Esophagus muscularis mucosa (tissue), 4 donors: ENCODE measurements at regions not wholly inside any gene's neighbourhood (a gene's known extent, or its start where the extent isn't known, plus 50 kb on each side); places are given as distances from the start of the nearest gene placed in this dataset.

Source experiments
- DNase-seq: peaks from one replicate; pipeline ENCODE4 v3.0.0-alpha.2; 2017; ENCODE audit errors: extremely low spot score
- H3K27ac ChIP-seq, 4 donors: fragments of 200-600 bp; sonication (generic); replicated peaks in 1 of 4; 1 replicate in 3 of 4; 2 replicates in 1 of 4; pipeline ENCODE4 v1.5.1; 2016 to 2019; ENCODE audit warnings: mild to moderate bottlenecking in 1 of 4
- H3K27me3 ChIP-seq, 4 donors: fragments of 200-600 bp; sonication (generic); one replicate each; pipeline versions ENCODE4 v1.5.1 to v1.6.0; 2016 to 2019
- H3K36me3 ChIP-seq, 4 donors: fragments of 200-600 bp; sonication (generic); one replicate each; pipeline ENCODE4 v1.5.1; 2016 to 2019
- H3K4me1 ChIP-seq, 4 donors: fragments of 200-600 bp; sonication (generic); one replicate each; pipeline ENCODE4 v1.5.1; 2016 to 2019
- H3K4me3 ChIP-seq, 4 donors: fragments of 200-600 bp; sonication (generic); 1 replicate in 2 of 4; 2 replicates in 2 of 4; pipeline ENCODE4 v1.5.1; 2016 to 2019; ENCODE audit warnings: mild to moderate bottlenecking in 4 of 4, moderate library complexity in 1 of 4
- H3K9me3 ChIP-seq, 4 donors: fragments of 200-600 bp; sonication (generic); 1 replicate in 3 of 4; 2 replicates in 1 of 4; pipeline ENCODE4 v1.5.1; 2016 to 2019
- EP300 ChIP-seq: sonication (generic); formaldehyde crosslinking; IDR thresholded peaks from one replicate; pipeline ENCODE4 v1.6.1; 2017; ENCODE audit warnings: antibody characterized with exemption
- POLR2A ChIP-seq: fragments of 450-650 bp; IDR thresholded peaks from one replicate; pipeline ENCODE4 v1.6.1; 2017; ENCODE audit warnings: antibody characterized with exemption, moderate library complexity, mild to moderate bottlenecking, low read depth
- POLR2AphosphoS5 ChIP-seq, 2 donors: sonication (generic); formaldehyde crosslinking; IDR thresholded peaks; one replicate each; pipeline ENCODE4 v1.6.1; 2017; ENCODE audit warnings: antibody characterized with exemption in 2 of 2
- WGBS: methylation state at CpG from one replicate; pipeline ENCODE4 v1.1.5; 2018; 5-methylcytosine and 5-hydroxymethylcytosine counted together
- intact Hi-C: fragments of 100-400 bp; cut with DNase I; formaldehyde crosslinking; loops from one replicate; pipeline ENCODE4 v1.15.1; 2023
- TF ChIP-seq, protein P1 (sequence below), 3 experiments: fragments of 200-600 bp in 2 of 3; fragments of 450-650 bp in 1 of 3; sonication (generic) in 2 of 3; IDR thresholded peaks; one replicate each; pipeline ENCODE4 v1.5.1; 2017 to 2019; ENCODE audit warnings: antibody characterized with exemption in 3 of 3, mild to moderate bottlenecking in 2 of 3, moderate library complexity in 1 of 3

DNA sequence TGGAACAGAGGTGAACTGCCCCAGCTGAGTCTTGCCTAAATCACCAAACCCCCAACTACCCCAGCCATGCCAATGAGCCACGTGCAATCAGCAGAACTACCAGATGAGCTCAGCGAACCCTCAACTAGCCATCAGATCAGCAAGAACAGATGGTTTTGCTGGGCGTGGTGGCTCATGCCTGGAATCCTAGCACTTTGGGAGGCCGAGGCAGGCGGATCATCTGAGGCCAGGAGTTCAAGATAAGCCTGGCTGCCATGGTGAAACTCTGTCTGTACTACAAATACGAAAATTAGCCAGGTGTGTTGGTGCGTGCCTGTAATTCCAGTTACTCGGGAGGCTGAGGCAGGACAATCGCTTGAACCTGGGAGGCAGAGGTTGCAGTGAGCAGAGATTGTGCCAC, 374.3 kb downstream of the NXPE2 start:
- TF ChIP-seq POLR2A (no peak), POLR2AphosphoS5 (IDR thresholded peaks at IDR 0.05) (no peak), EP300 (no peak)
- TF ChIP-seq, protein P1, sequence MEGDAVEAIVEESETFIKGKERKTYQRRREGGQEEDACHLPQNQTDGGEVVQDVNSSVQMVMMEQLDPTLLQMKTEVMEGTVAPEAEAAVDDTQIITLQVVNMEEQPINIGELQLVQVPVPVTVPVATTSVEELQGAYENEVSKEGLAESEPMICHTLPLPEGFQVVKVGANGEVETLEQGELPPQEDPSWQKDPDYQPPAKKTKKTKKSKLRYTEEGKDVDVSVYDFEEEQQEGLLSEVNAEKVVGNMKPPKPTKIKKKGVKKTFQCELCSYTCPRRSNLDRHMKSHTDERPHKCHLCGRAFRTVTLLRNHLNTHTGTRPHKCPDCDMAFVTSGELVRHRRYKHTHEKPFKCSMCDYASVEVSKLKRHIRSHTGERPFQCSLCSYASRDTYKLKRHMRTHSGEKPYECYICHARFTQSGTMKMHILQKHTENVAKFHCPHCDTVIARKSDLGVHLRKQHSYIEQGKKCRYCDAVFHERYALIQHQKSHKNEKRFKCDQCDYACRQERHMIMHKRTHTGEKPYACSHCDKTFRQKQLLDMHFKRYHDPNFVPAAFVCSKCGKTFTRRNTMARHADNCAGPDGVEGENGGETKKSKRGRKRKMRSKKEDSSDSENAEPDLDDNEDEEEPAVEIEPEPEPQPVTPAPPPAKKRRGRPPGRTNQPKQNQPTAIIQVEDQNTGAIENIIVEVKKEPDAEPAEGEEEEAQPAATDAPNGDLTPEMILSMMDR (IDR thresholded peaks at IDR 0.05) = no peak
- no peak overlapping the region for H3K27ac ChIP-seq
- no peak overlapping the region for H3K4me3 ChIP-seq
- peaks cover 0 to 4% (median 0%) of the 10 kb centered on the region in 4 donors for H3K27me3 ChIP-seq
- peaks cover 0 to 3% (median 0%) of the 10 kb centered on the region in 4 donors for H3K4me1 ChIP-seq
- WGBS = 74% methylated on average over 9 of the region's 9 CpGs
- peaks cover 0 to 21% (median 13%) of the 10 kb centered on the region in 4 donors for H3K9me3 ChIP-seq
- DNase-seq = no peak
- intact Hi-C loops = no loop called here
- H3K36me3 ChIP-seq = no peaks in the 10 kb centered on the region

DNA sequence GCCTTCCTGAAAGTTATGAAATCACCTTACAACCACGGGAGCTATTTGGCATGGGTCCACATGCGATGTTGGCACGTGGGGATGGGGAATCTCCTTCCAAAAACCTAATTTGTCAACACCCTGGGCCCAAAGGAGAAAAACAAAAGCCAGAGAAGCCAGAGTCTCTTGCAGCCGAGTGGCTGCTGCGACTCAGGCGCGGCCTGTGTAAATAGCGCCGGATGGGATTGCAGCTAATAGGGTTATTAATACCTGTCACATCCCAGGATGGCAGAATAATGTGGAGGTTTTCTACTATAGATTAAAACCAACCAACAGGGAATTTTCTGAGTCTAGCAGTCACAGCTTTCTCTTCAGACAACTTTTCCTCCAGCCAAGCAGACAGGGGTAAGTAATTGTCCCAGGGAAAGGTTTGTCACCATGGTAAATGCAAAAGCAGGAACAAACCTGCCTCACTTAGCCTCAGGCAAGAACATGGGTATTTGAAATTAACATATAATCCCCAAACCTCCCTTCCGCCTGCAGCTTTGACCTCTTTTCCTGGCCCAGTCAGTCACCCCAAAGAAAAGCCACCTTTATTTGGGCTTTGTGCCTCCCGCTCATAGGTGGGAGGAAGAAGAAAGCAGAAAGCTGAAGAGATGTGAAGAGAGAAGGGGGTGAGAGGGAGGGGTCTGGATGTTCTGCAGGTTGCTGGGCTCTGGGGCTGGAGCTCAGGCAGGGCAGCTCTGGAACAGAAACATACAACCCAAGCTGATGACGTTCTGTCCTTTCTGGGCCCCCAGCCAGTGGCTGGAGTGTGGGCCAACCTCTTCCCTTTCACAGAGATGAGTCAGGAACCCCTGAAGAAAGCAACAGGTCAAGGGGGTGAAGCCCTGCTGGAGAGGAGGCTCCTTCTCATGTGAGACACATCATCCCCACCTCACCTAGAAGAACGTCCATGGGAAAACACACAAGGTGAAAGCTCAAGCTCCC, 376.5 kb downstream of the NXPE2 start:
- Histone ChIP-seq H3K36me3 (no peaks in the 10 kb centered on the region), H3K27me3 (peaks cover 0 to 4% (median 0%) of the 10 kb centered on the region in 4 donors), H3K27ac (no peak overlapping the region), H3K9me3 (peaks cover 0 to 22% (median 13%) of the 10 kb centered on the region in 4 donors), H3K4me3 (no peak overlapping the region), H3K4me1 (peaks cover 0 to 3% (median 0%) of the 10 kb centered on the region in 4 donors)
- WGBS = 73% methylated on average over 13 of the region's 13 CpGs
- DNase-seq = no peak
- intact Hi-C loops = no loop called here
- TF ChIP-seq, protein P1 (IDR thresholded peaks at IDR 0.05) = no peak
- TF ChIP-seq POLR2AphosphoS5 (IDR thresholded peaks at IDR 0.05) (no peak), POLR2A (no peak), EP300 (no peak)

DNA sequence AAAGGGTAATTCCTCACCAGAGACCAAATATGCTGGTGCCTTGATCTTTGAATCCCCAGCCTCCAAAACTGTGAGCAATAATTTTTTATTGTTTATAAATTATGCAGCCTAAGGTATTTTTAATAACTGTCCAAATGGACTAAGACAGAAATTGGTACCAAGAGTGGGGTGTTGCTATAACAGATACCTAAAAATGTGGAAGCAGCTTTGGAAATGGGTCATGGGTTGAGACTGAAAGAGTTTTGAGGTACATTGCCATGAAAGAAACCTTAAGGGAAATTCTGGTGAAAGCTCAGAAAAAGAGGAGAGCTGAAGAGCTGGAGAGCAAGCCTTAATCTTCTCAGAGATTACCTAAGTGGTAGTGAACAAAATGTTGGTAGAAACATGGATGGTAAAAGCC, 378.2 kb downstream of the NXPE2 start:
- Histone ChIP-seq H3K4me1 (peaks cover 0 to 3% (median 0%) of the 10 kb centered on the region in 4 donors), H3K27me3 (no peaks in the 10 kb centered on the region), H3K9me3 (peaks cover 0 to 22% (median 13%) of the 10 kb centered on the region in 4 donors), H3K4me3 (no peak overlapping the region), H3K36me3 (no peaks in the 10 kb centered on the region), H3K27ac (no peak overlapping the region)
- DNase-seq = no peak
- TF ChIP-seq POLR2AphosphoS5 (IDR thresholded peaks at IDR 0.05) = no peak
- TF ChIP-seq, protein P1 (IDR thresholded peaks at IDR 0.05) = no peak
- no peak for TF ChIP-seq EP300
- no peak for TF ChIP-seq POLR2A
- intact Hi-C loops = no loop called here

DNA sequence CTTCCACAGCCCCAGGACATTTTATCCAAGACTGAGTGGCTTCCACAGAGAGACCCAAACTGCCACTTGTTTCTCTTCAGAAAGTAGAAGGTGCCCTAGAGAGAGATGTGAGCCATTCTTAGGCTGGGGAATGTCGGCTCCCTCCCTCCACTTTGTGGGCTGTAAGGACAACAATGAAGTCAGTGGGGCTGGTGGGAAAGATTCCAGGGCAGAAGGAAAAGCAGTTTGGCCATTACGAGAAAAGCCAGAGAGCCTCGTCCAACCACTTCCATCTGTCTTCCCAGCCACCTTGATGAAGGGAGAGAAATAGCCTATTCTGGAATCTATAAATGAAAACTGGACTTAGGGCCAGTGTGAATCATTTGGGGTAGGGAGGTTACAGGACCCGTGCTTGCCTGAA, 382.5 kb downstream of the NXPE2 start:
- TF ChIP-seq EP300 (no peak), POLR2A (no peak), POLR2AphosphoS5 (IDR thresholded peaks at IDR 0.05) (no peak)
- TF ChIP-seq, protein P1 (IDR thresholded peaks at IDR 0.05) = no peak
- Histone ChIP-seq H3K27ac (no peak overlapping the region), H3K27me3 (peaks cover 0 to 4% (median 0%) of the 10 kb centered on the region in 4 donors), H3K9me3 (peaks cover 0 to 34% (median 11%) of the 10 kb centered on the region in 4 donors), H3K36me3 (no peaks in the 10 kb centered on the region), H3K4me3 (no peak overlapping the region), H3K4me1 (no peaks in the 10 kb centered on the region)
- 26% methylated on average over 4 of the region's 4 CpGs for WGBS
- no peak for DNase-seq
- intact Hi-C loops = no loop called here
